ENCODE measurements at regions not wholly inside any gene's neighbourhood (a gene's known extent, or its start where the extent isn't known, plus 50 kb on each side); places are given as distances from the start of the nearest gene placed in this dataset.

- TF ChIP-seq CTCF (IDR thresholded peaks at IDR 0.05) = no peak
- DNase-seq (no peak), ATAC-seq (no peak)
- Histone ChIP-seq H3K36me3 (no peaks in the 10 kb centered on the region), H3K27ac (no peak overlapping the region), H3K9me3 (no peaks in the 10 kb centered on the region), H3K4me1 (no peaks in the 10 kb centered on the region), H3K27me3 (no peaks in the 10 kb centered on the region), H3K4me3 (no peak overlapping the region)
- intact Hi-C loops (cut with DNase I) = no loop called here
Measured at GRCh38 chr18:35778850-35779627, 193.4 kb upstream of the RMP24 start.

- no peaks in the 10 kb centered on the region for H3K27me3 ChIP-seq
- H3K9me3 ChIP-seq = no peaks in the 10 kb centered on the region
- no peaks in the 10 kb centered on the region for H3K4me1 ChIP-seq
- H3K4me3 ChIP-seq = no peak overlapping the region
- H3K36me3 ChIP-seq = no peaks in the 10 kb centered on the region
- no peak for TF ChIP-seq CTCF (IDR thresholded peaks at IDR 0.05)
- no peak for DNase-seq
- no peak overlapping the region for H3K27ac ChIP-seq
- intact Hi-C loops (cut with DNase I) = no loop called here
- no peak for ATAC-seq
Measured at GRCh38 chr18:35780937-35781336, 191.5 kb upstream of the RMP24 start.

GRCh38 chr18:35782926-35783325, 189.6 kb upstream of the RMP24 start:
- no peak for ATAC-seq

GRCh38 chr18:35786365-35787042, 186.0 kb upstream of the RMP24 start:
- DNase-seq (no peak), ATAC-seq (no peak)
- H3K9me3 ChIP-seq = no peaks in the 10 kb centered on the region
- H3K27me3 ChIP-seq = no peaks in the 10 kb centered on the region
- no peaks in the 10 kb centered on the region for H3K36me3 ChIP-seq
- H3K4me3 ChIP-seq = no peak overlapping the region
- no peaks in the 10 kb centered on the region for H3K4me1 ChIP-seq
- no peak for TF ChIP-seq CTCF (IDR thresholded peaks at IDR 0.05)
- intact Hi-C loops (cut with DNase I) = no loop called here
- H3K27ac ChIP-seq = no peak overlapping the region

More at GRCh38 chr18:35782926-35783325, 189.6 kb upstream of the RMP24 start:
- no peaks in the 10 kb centered on the region for H3K27me3 ChIP-seq
- no peak for TF ChIP-seq CTCF (IDR thresholded peaks at IDR 0.05)
- intact Hi-C loops (cut with DNase I) = no loop called here
- H3K4me1 ChIP-seq = no peaks in the 10 kb centered on the region
- no peak overlapping the region for H3K4me3 ChIP-seq
- no peaks in the 10 kb centered on the region for H3K36me3 ChIP-seq
- DNase-seq = no peak
- no peak overlapping the region for H3K27ac ChIP-seq
- H3K9me3 ChIP-seq = no peaks in the 10 kb centered on the region

- Histone ChIP-seq H3K27ac (no peak overlapping the region), H3K4me1 (no peaks in the 10 kb centered on the region), H3K27me3 (no peaks in the 10 kb centered on the region), H3K4me3 (no peak overlapping the region), H3K36me3 (no peaks in the 10 kb centered on the region), H3K9me3 (no peaks in the 10 kb centered on the region)
- DNase-seq (no peak), ATAC-seq (no peak)
- no peak for TF ChIP-seq CTCF (IDR thresholded peaks at IDR 0.05)
- intact Hi-C loops (cut with DNase I) = no loop called here
Measured at GRCh38 chr18:35789543-35789942, 182.9 kb upstream of the RMP24 start.
